SIG-M5 treated with dmso at 0.1 percent for 504 hours (cell line): ENCODE measurements at regions not wholly inside any gene's neighbourhood (a gene's known extent, or its start where the extent isn't known, plus 50 kb on each side); places are given as distances from the start of the nearest gene placed in this dataset.

Experiments
- DNase-seq: peaks from one replicate; lab custom pipeline; 2025; ENCODE audit not compliant: unreplicated experiment; lab: John Stamatoyannopoulos, UW

DNA sequence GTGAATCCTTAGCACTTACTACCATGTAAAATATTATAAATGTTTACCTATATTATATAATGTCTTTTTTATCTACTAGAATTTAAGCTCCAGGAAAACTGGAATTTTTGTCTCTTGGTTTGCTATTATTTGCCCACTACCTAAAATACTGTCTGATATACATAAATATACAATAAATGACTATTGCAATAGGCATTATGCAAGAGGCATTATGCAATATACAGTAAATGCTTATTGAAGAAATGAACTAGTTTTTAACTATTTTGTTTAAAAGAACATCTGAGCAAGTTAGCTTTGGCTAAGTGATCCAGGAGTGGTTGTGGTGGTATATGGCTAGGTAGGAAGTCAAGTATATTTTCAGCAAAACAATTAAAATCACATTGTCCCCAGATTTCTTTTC, 640.2 kb upstream of the PKN2 start:
- no peak for DNase-seq

DNA sequence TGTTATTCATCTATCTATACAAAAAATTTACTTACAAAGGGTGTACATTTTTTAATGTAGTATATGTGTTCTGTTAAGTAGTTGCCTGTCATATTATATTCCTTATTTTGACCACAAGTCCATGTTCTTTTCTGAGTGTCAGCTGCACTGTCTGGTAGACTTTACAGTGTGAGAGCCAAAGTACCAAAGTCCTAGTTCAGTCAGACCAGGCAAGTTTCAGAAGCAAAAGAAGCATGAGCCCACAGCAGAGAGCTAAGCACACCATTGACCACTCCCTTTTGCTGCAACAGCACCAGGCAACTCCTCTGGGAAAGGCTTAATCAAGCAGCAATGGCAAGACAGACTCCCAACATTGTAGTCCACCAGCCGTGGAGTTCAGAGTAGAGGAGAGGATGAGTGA, 631.9 kb upstream of the PKN2 start:
- DNase-seq: no peak

DNA sequence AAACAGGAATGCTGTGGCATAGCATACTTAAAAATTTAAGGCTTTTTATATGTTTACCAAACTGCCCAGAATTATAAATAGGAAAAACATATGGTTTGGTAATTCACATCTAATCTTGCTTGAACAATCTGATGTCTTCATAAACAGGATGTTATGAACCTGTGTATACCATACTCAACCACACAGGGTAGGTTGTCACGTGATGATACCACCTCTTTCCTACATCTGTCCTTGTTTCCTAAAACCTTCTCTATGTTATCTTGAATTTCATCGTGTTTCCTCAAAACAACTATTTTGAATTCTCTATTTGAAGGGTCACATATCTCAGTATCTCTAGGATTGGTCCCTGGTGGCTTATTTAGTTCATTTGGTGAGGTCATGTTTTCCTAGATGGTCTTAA, 631.0 kb upstream of the PKN2 start:
- DNase-seq: no peak

DNA sequence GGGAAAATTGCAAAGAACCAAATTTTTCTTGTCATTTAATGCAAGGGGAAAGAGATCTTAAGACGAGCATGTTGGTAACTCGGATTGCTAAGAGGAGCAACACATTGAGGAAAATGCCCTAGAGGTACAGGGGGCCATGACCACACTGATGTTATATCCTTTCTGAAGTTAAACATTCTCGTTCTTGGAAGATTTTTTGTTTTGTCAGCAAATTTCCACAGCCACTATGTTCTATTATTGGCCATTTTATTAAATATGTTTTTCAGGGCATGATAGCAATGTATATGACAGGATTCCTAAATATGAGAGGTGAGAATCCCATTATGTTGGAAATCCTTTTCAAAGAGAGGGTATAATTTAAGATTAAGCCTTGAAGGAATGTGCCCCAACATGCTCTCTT, 627.2 kb upstream of the PKN2 start:
- no peak for DNase-seq

DNA sequence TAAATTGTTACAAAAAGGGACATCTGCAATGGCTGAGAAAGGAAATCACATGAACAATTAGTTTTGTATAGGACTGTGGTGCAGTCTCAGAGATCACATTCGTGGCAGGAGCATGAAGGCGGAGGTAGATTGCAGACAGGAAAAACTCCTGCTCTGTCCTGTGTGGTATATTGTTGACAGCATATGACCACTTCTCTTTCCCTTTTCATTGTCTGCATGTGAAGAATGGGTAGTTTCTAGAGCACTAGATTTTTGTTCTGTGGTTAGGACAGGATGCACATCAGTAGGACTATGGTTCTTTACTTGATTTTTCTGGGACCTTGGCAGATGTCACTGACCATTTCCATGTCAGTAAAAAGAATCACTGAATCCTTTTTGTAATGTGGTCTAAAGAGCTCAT, 625.9 kb upstream of the PKN2 start:
- DNase-seq: no peak

DNA sequence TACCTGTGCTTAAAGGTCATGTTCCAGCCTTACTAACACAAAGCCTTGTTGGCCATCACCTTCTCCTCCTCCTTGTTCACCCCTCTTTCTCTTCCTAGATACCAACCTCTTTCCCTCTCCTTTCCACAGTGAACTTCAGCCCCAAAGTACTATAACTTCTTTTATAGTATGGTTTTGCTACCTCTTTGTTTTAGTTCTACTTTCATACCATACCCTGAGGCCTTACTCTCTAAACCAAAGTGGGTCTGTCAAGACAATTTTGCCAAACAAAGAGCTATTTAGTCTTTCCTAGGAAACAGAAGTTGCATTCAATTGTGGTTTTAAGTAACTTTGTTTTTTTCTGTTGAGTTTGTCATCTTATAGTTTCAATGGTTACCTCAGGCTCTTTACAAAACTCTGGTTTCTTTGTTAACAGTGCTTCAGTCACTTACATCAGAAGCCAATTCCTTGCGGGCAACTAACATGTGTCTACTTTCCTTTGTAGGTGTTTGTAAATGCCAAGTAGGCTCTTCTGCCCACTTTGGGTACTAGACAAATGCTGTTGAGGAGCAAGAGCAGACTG, 623.9 kb upstream of the PKN2 start:
- no peak for DNase-seq

DNA sequence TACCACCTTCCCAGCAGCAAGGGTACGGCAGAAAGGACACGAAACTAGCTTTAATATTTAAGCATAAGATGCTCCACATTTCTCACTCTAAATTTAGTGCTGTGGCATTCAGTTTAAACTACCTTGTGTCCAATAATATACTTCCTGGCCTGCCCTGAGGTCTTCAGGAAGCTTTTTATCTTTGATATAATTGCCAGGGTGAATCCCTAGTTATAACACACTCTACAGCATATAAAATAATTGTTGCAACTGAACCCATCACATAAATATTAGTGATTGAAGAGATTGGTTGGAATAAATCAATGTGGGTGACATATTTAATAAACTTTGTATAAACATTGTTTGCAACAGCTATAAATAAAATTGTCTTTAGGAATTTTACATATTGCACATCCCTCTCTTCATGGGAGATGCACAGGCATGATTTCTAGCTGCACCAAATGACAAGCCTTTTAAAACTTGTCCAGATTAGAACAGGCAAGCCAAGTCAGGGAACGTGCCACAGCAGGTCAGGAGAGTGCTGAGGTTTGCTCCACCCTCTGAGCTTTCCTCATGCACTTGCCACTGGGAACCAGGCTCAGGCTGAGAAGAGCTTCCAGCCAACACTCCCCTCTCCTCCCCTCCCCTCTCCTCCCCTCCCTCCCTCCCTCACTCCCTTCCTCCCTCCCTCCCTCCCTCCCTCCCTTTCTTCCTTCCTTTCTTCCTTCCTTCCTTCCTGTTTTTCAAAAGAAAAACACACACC, 623.2 kb upstream of the PKN2 start:
- DNase-seq: no peak

DNA sequence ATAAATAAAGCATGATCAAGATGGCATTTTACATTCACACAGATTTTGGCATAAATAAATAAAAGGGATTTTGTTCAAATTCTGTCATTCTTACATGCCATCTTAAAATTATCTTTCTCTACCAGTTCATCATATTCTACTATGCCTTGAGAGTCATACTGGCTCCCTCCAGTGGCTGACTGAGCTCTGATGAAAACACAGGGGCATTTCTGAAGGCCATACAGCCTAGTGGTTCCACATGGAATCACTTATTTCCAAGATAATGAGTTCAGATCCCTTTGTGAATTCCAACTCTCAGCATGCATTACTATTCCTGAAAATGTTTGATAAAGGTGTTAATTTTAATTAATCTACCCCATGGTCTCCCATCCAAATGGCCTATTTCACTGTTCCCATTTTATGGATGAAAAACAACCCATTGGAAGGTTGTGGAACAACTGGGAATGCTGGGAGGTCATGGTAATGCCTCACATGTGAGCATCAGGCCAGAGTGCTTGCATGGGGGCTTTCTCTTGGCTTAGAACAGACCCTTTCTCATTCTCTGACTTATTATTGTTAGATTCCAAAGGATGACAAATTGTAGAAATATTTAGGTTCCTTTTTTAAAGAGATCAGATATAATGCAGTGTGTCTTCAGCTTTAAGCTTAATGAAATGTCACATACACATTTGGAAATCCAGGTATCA, 622.4 kb upstream of the PKN2 start:
- peak; percentile 36 for DNase-seq

DNA sequence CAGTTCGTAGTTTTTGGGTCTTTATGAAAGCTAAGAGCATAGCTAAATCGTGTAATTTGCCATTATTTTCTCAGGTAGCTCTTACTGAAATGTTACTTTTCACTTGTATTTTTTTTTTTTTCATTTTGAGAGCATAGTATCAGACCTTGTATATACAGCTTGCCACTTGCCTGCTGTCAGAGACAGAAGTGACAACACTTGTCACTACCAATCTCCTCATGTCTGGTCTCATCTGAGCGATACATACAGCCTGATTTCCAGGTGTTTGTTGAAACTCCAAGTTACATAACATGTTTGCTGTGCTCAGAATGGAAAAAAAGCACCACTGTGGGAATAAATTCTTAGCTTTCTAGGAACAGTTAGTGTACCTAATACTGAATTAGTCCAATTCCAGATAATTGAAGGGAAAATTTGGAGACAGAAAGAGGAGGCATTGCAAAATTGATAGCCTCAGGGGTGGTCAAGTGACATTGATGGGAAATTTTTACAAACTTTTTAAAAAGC, 621.4 kb upstream of the PKN2 start:
- DNase-seq: no peak

DNA sequence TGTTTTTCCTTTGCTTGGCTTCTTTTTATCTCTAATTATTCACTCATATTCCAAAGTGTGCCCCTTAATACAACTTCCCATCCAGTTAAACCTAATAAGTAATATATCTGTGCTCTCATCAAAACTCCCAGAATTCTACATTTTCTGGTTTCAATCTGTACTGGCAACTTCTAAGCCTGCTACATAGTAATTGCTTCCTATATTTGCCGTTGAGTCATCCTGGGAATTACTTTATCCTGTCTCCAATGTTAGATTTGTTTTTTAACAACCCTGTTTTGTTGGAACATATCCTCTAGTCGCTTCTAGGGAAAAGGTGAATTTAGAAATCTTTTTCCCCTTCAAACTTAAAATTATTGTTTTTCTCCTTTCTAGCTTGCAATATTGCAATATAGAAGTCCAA, 620.5 kb upstream of the PKN2 start:
- no peak for DNase-seq

DNA sequence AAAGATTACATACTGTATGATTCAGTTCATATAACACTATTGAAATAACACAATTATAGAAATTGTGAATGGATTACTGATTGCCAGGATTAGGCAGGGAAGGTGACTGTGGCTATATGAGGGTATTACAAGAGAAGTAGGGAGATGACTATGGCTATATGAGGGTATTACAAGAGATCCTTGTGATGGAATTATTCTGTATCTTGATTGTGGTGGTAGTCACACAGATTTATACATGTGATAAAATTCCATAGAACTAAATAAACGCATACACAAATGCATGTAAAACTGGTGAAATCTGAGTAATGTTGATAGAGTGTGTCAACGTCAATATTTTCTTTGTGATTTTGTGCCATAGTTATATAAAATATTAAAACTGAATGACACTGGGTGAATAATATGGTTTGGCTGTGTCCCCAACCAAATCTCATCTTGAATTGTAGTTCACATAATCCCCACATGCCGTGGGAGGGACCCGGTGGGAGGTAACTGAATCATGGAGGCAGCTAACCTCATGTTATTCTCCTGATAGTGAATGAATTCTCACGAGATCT, 615.6 kb upstream of the PKN2 start:
- no peak for DNase-seq

DNA sequence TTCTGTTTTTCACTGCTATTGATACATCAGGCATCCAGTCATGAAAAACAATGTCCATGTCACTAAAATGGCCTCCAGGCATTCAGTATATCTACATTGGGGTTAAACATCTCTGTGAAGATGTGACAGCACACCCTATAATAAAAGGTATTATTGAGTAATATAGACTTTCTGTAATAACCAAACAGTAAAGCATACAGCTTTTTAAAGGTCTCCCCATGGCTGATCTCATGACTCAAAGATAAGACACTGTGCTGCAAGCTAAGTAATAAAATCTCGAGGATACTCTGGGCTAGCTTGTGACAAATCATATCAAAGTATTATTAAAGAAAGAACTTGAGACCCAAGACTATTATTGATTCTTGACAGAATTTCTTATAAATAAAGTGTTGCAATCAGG, 613.1 kb upstream of the PKN2 start:
- DNase-seq: no peak

DNA sequence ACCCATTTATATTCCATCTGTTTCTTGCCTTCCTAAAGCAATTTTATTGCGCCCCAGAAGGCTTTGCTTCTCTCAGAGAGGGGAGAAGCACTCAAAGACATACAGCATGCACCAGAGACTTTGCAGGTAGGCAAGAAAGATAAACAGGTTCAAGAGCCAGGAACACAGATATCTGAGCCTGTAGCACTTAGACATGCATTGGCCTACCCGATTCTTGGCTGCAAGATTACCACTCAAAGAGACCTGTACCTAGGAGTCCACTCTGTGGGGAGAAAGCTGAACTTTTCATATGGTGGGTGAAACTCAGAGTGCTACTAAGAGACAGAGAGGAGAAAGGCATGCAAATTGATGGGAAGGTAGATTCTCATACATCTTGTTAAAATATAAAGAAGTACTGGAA, 609.4 kb upstream of the PKN2 start:
- no peak for DNase-seq

DNA sequence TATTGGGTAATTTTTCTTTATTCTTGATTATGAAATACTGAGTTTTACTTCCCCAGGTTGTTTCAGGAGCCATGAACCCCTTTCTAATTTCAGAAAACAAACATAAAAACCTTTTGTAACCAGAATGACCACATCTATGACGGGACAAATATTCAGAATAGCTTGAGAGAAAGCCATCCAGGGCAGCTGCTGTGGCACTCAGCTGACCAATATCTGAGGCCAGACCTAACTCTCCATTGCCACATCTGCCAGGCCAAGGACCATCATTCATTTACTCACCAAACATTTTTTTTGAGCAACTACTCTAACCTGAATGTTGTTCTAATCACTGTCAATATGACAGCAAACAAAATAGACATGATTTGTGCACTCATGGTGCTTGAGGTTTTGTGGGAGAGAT, 608.3 kb upstream of the PKN2 start:
- peak; percentile 0 for DNase-seq

DNA sequence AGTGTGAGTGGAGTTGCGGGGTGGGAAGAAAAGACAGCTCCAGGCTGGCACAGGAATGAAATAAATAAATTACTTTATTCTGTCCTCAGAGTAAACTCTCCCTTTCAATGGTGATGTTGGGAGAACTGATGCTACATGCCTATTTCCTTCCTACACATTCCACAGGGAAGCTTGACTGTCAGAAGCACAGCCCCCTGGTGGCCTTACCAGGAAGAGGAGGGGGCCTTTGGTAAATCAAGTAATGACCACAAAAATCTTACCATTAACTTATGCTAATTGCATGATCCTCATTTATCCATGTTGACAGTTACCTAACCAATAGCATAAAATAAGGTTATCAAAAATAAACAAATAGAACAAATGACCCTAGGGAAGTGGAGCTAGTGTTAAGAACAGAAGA, 605.0 kb upstream of the PKN2 start:
- DNase-seq: no peak

DNA sequence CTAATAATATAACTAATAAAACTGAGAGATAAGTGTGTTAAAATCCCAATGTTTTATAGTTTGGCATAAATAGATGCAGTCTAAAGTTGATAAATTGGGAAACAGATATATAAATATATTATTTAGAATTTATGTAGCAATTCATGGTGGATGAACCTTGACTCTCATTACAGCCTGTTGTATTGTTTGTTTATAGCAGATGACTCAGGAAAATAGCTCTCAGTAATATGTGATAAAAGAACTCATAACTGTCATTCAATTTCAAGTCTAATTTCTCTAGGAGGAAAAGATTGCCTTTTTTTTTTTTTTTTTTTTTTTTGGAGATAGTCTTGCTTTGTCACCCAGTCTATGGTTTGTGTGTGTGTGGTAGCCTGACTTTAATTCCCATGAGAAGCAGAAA, 603.2 kb upstream of the PKN2 start:
- DNase-seq: no peak

DNA sequence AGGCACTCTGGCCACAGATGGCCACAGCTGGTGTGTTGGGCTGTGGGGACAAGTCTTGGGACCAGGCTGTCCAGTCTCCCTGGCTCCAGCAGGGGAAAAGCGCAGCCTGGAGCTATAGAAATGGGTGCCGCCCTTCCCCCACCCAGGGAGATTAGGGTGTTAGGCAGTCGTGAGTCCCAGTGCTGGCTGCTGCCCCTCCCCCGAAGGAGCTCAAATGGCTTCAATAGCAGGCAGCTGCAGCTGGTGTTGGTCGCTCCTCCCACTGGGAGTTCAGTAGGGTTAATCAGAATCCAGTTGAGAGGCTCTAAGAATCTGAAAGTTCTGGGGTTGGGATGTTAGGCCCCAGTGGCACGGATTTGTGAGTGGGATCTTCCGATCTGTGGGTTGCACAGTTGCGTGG, 595.6 kb upstream of the PKN2 start:
- DNase-seq: no peak

DNA sequence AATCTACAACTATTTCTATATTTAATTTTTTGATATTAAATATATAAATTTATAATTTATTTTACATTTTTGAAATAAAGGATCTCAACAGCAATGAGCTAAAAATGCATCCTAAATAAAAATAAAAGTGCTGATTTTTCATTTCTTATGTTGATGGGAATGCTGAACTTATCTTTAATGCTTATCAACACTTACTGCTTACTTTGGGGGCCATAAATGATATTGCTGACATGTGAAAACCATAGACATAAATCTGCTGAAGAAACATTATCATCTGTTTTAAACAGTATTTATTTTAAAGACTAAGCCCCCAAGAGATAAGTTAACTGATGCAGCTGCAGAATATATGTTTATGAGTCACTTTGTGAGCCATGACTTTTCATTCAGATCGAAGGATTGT, 594.1 kb upstream of the PKN2 start:
- DNase-seq: no peak

DNA sequence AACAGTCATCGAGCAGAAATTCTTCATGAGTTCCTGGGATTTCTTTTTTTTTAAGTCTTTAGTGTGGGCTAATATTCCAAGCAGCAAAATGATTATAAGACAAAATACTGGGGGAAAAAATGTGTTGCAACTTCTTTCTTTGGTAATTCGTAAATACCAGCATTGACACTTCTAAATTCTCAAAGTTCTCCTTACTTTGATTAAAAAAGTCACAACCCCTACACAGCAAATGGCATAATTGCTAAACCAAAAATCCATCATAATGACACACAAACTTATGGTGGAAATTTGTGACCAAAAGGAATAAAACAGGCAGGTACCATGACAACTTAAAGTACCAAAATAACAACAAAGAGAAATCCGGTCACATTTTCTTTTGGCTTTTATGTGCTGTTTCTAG, 585.2 kb upstream of the PKN2 start:
- DNase-seq: no peak

DNA sequence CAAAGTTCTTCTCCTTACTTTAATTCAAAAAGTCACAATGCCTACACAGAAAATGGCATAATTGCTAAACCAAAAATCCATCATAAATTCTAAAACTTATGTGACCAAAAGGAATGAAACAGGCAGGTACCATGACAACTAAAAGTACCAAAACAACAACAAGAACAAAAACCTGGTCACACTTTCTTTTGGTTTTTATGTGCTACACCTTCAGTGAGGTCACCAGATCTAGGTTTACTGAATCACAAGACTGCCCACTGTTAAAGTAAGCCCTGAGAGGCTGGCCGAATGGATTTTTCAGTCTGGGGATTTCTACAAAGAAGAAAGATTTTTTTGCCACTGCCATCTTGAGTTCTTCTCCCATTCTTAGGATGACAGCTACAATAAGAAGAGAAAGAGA, 583.0 kb upstream of the PKN2 start:
- DNase-seq: no peak

DNA sequence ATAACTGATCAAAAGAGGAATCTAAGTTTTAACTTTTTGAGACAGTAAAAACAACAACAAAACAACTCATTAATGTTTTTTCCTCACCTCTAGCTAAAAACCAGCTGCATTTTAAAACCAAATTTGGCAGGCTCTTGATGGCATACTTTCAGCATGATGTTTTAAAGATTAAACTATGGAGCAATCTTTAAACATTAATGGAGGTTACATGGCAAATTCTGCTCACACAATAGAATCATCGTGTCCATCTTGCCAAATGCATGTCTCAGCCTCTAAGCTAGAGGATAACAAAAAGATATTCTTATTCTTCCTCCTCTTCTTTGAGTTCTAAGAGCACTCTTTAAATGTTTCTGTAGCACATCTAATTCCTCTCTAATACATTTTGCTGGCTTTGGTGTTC, 579.8 kb upstream of the PKN2 start:
- DNase-seq: no peak

DNA sequence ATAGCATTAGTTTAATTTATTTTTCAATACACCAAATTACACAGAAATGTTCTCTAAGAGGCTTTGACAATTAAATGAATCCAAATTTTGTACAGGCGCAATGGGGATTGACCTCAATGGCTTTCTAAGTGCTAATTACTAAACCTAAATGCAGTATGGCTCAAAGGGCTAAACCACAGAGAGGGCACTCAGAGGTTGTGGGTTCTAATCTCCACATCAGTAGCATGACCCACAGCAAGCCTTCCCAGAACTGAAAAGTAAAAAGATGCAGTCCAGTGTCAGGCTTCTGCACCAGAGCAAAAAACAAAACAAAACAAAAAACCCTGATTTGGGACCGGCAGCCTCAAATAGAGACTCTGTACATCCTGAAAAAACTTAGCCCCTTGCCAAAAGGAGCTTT, 579.2 kb upstream of the PKN2 start:
- no peak for DNase-seq
